ENCODE measurements at regions not wholly inside any gene's neighbourhood (a gene's known extent, or its start where the extent isn't known, plus 50 kb on each side); places are given as distances from the start of the nearest gene placed in this dataset.
"Not testable (repeated sequence)": the region's sequence is repeated elsewhere in the genome, so short reads cannot be mapped to it uniquely, and the experiment has no call there.

- TF ChIP-seq ZNF671 (CRISPR knock-in tag; IDR thresholded peaks at IDR 0.05): no peak
- TF ChIP-seq NFYB (CRISPR knock-in tag; conservative IDR thresholded peaks at IDR 0.05; ENCODE audit: low read depth): no peak
- no peak for TF ChIP-seq ZNF425 (CRISPR knock-in tag; conservative IDR thresholded peaks at IDR 0.05)
- no peak for TF ChIP-seq SMAD3 (CRISPR knock-in tag; IDR thresholded peaks at IDR 0.05; ENCODE audit: borderline replicate concordance)
Measured at GRCh38 chr16:26721290-26721689, 345.4 kb upstream of the C16orf82 start (continued).

- DNase-seq (ENCODE audit: low spot score); H3K4me1 Mint-ChIP-seq; ATAC-seq; H3K27ac Mint-ChIP-seq; H3K27me3 Mint-ChIP-seq (ENCODE audit: low read depth); H3K9me3 Mint-ChIP-seq; POLR2A ChIA-PET; H3K4me3 Mint-ChIP-seq; H3K36me3 Mint-ChIP-seq; CTCF ChIA-PET: not testable (repeated sequence)
Measured at GRCh38 chr16:26721957-26722356, 344.8 kb upstream of the C16orf82 start.

GRCh38 chr16:26724189-26724588 lies 342.5 kb upstream of the C16orf82 start:
- no peak for ATAC-seq
- POLR2A ChIA-PET: no interaction called here
- TF ChIP-seq ZSCAN18 (CRISPR knock-in tag; IDR thresholded peaks at IDR 0.05): no peak
- TF ChIP-seq MYBL2 (CRISPR knock-in tag; IDR thresholded peaks at IDR 0.05): no peak
- no peak for TF ChIP-seq CDX4 (CRISPR knock-in tag; IDR thresholded peaks at IDR 0.05; ENCODE audit: borderline replicate concordance)
- no peak for TF ChIP-seq NFATC4 (CRISPR knock-in tag; IDR thresholded peaks at IDR 0.05)
- no peak for TF ChIP-seq E2F1 (CRISPR knock-in tag; IDR thresholded peaks at IDR 0.05)
- TF ChIP-seq ZNF317 (CRISPR knock-in tag; IDR thresholded peaks at IDR 0.05; ENCODE audit: borderline replicate concordance, low read depth): no peak
- TF ChIP-seq ZNF425 (CRISPR knock-in tag; conservative IDR thresholded peaks at IDR 0.05): no peak
- no peak for TF ChIP-seq IRF1 (CRISPR knock-in tag; IDR thresholded peaks at IDR 0.05)
- TF ChIP-seq ZNF416 (CRISPR knock-in tag; IDR thresholded peaks at IDR 0.05): no peak
- no peak for TF ChIP-seq ATF6 (CRISPR knock-in tag; IDR thresholded peaks at IDR 0.05)
- no peak for TF ChIP-seq AR (CRISPR knock-in tag; IDR thresholded peaks at IDR 0.05)
- no peak for TF ChIP-seq ERG (CRISPR knock-in tag; IDR thresholded peaks at IDR 0.05)
- no peak for TF ChIP-seq ZNF219 (CRISPR knock-in tag; IDR thresholded peaks at IDR 0.05; ENCODE audit: borderline replicate concordance)
- no peak for TF ChIP-seq CREM (CRISPR knock-in tag; IDR thresholded peaks at IDR 0.05)
- TF ChIP-seq NR1H2 (CRISPR knock-in tag; IDR thresholded peaks at IDR 0.05): no peak

More at GRCh38 chr16:26724189-26724588, 342.5 kb upstream of the C16orf82 start:
- no peak overlapping the region for H3K27ac Mint-ChIP-seq
- H3K4me1 Mint-ChIP-seq: 0 out of 2 replicates have a peak, but pooled peaks cover 5% of the 10 kb centered on the region
- H3K27me3 Mint-ChIP-seq (ENCODE audit: low read depth): no peaks in the 10 kb centered on the region
- no peak overlapping the region for H3K4me3 Mint-ChIP-seq
- H3K36me3 Mint-ChIP-seq: no peaks in the 10 kb centered on the region
- H3K9me3 Mint-ChIP-seq: peaks cover 5% of the 10 kb centered on the region; the same call in 1 of the 2 replicates
- DNase-seq (ENCODE audit: low spot score): no peak
- CTCF ChIA-PET: no interaction called here
